Body of pancreas (tissue), 4 donors: ENCODE measurements at regions not wholly inside any gene's neighbourhood (a gene's known extent, or its start where the extent isn't known, plus 50 kb on each side); places are given as distances from the start of the nearest gene placed in this dataset.

Experiments used
- ATAC-seq: fragments of 150-250 bp; one replicate; pipeline ENCODE4 v1.9.1; 2016
- DNase-seq, 4 donors: peaks; one replicate each; pipeline ENCODE4 v3.0.0-alpha.2; 2019
- H3K27ac ChIP-seq, 4 donors: fragments of 200-600 bp; sonication (generic); 1 replicate in 3 of 4; 2 replicates in 1 of 4; pipeline versions ENCODE4 v1.5.1 to v1.6.1; 2016 to 2019; ENCODE audit warnings: mild to moderate bottlenecking in 1 of 4, mixed read lengths in 1 of 4, moderate library complexity in 1 of 4
- H3K27me3 ChIP-seq, 2 donors: fragments of 200-600 bp; sonication (generic); one replicate each; pipeline ENCODE4 v1.6.0; 2016; ENCODE audit warnings: mild to moderate bottlenecking in 1 of 2
- H3K36me3 ChIP-seq, 2 donors: fragments of 200-600 bp; sonication (generic); replicated peaks in 1 of 2; 2 replicates each; pipeline ENCODE4 v1.5.1; 2016; ENCODE audit warnings: low read depth in 2 of 2; ENCODE audit not compliant: insufficient read depth in 1 of 2
- H3K4me1 ChIP-seq: fragments of 200-600 bp; sonication (generic); one replicate; pipeline ENCODE4 v1.6.0; 2016
- H3K4me3 ChIP-seq, 2 donors: fragments of 200-600 bp; sonication (generic); 1 replicate in 1 of 2; 2 replicates in 1 of 2; pipeline ENCODE4 v1.5.1; 2016 to 2019
- H3K9me3 ChIP-seq, 3 donors: fragments of 200-600 bp; sonication (generic); 1 replicate in 2 of 3; 2 replicates in 1 of 3; pipeline ENCODE4 v1.5.1; 2016
- POLR2A ChIP-seq, 3 donors: fragments of 450-650 bp; IDR thresholded peaks; one replicate each; pipeline ENCODE4 v1.6.1; 2016; ENCODE audit warnings: antibody characterized with exemption in 3 of 3, mild to moderate bottlenecking in 2 of 3
- WGBS, 2 donors: methylation state at CpG; one replicate each; pipeline ENCODE4 v1.1.5; 2017; 5-methylcytosine and 5-hydroxymethylcytosine counted together
- intact Hi-C: fragments of 100-400 bp; cut with DNase I; formaldehyde crosslinking; loops from one replicate; pipeline ENCODE4 v1.15.1; 2023
- TF ChIP-seq, protein P1 (sequence below), 7 experiments: fragments of 450-650 bp in 4 of 7; fragments of 200-600 bp in 3 of 7; sonication (generic) in 3 of 7; IDR thresholded peaks; one replicate each; pipeline ENCODE4 v1.5.1; 2016 to 2019; ENCODE audit warnings: antibody characterized with exemption in 7 of 7

DNA sequence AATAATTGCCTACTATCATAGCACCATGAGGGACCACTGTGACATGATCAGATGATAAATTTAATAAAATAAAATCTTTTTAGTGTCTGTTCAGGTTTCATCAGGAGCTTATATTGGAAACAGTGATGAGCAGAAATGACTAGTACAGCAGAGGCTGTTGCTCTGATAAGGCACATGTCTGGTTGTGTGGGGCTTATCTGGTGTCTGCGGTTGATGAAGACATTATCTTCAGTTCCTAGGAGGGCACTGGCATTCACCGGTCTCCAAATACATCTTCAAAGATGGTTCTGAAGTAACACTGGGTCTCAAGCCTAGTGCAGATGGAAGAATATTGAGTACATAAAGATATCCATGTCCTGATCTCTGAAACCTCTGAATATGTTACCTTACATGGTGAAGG is 125.3 kb downstream of the SUCNR1 start:
- intact Hi-C loops = no loop called here
- no peak for ATAC-seq
- no peaks in the 10 kb centered on the region for H3K36me3 ChIP-seq

DNA sequence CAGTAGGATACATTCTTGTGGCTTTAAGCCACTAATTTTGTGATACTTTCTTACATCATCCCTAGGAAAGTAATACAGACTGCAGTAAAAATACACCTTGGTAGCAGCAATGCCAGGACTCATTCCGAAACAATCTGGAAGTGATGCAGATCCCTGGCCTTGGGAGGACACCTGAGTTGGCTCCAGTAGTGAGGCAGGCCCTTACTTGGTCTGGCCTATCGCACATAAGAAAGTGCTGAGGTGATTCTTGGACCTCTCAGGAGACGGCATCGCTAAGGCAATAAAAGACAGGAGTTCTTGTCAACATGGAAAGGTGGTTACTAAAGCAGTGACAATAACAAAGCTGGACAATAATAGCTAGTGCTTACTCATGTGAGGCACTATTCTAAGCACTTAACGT is 126.5 kb downstream of the SUCNR1 start:
- 88 to 91% methylated on average over 5 of the region's 5 CpGs for WGBS, 2 donors
- no peak for TF ChIP-seq POLR2A (IDR thresholded peaks at IDR 0.05)
- TF ChIP-seq, protein P1, sequence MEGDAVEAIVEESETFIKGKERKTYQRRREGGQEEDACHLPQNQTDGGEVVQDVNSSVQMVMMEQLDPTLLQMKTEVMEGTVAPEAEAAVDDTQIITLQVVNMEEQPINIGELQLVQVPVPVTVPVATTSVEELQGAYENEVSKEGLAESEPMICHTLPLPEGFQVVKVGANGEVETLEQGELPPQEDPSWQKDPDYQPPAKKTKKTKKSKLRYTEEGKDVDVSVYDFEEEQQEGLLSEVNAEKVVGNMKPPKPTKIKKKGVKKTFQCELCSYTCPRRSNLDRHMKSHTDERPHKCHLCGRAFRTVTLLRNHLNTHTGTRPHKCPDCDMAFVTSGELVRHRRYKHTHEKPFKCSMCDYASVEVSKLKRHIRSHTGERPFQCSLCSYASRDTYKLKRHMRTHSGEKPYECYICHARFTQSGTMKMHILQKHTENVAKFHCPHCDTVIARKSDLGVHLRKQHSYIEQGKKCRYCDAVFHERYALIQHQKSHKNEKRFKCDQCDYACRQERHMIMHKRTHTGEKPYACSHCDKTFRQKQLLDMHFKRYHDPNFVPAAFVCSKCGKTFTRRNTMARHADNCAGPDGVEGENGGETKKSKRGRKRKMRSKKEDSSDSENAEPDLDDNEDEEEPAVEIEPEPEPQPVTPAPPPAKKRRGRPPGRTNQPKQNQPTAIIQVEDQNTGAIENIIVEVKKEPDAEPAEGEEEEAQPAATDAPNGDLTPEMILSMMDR (IDR thresholded peaks at IDR 0.05) = no peak
- Histone ChIP-seq H3K27me3 (no peaks in the 10 kb centered on the region), H3K4me3 (no peak overlapping the region), H3K4me1 (no peaks in the 10 kb centered on the region), H3K9me3 (no peaks in the 10 kb centered on the region), H3K36me3 (no peaks in the 10 kb centered on the region), H3K27ac (no peak overlapping the region)
- no peak for ATAC-seq
- intact Hi-C loops = no loop called here
- DNase-seq = no peak

More for the DNA sequence above, 125.3 kb downstream of the SUCNR1 start:
- no peak for DNase-seq
- Histone ChIP-seq H3K27ac (no peak overlapping the region), H3K4me1 (no peaks in the 10 kb centered on the region), H3K27me3 (no peaks in the 10 kb centered on the region), H3K4me3 (no peak overlapping the region), H3K9me3 (no peaks in the 10 kb centered on the region)
- WGBS, 2 donors = 78 to 89% methylated on average over 2 of the region's 2 CpGs
- TF ChIP-seq POLR2A (IDR thresholded peaks at IDR 0.05) = no peak
- TF ChIP-seq, protein P1 (IDR thresholded peaks at IDR 0.05) = no peak

DNA sequence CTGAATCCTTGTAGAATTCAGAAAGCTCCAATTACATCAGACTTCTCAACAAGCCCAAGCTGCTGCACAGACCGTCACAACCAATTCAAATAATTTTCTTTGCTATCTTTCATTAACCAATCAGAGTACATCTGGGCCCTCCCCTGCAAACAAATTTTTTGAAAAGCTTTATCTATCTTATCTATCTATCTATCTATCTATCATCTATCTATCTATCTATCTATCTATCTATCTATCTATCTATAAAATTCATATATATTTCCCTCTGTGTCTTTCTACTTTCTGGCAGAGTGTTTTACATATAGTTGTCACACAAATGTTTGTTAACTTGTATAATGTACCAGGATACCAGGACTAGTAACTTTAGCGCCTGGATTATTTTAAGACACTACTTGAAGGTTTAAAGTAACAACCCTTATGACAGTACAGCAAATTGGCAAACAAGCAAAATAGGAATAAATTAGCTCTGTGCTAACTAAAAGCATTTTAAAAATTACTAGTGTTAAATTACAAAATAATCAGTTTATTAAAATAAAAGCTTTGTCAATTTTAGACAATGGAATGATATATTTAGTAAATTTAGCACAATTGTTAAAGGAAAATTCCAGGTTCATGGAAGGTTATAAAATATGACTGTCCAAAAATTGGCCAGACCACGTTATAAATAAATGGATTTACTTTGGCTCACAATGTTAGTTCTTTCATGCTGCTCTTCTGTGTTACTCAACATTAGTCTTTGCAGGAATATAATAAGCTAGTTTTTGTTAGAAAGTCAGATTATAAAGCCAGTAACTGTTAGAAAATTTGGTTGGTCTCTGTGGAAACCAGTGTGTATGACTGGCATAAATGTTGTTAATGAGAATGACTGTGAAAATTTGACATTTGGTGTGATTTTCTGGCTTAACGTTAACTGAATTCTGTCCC is 138.6 kb downstream of the SUCNR1 start:
- Histone ChIP-seq H3K27me3 (no peaks in the 10 kb centered on the region), H3K4me3 (no peak overlapping the region), H3K9me3 (no peaks in the 10 kb centered on the region), H3K36me3 (no peaks in the 10 kb centered on the region), H3K27ac (no peak overlapping the region), H3K4me1 (no peaks in the 10 kb centered on the region)
- WGBS, 2 donors = 66 to 74% methylated on average over 4 of the region's 4 CpGs
- TF ChIP-seq, protein P1 (IDR thresholded peaks at IDR 0.05) = no peak
- no peak for TF ChIP-seq POLR2A (IDR thresholded peaks at IDR 0.05)
- no peak for ATAC-seq
- DNase-seq = no peak
- intact Hi-C loops = no loop called here

DNA sequence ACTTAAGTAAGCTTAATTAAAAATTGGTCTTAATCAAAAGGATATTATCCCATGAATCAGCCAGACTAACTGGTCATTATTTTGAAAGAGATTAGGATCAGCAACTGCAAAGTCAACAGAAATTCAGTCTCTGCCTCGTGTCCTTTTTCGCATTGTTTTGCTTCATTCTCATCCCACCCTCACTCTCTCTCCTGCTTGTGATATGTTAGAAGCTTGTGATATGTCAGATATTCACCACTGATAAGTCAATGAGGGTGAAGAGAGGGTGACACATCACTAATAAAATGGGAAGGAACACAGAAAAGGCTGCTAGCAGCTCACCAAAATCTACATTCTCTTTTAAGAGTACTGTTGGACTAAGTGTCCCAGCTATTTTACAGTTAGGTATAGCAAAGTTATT is 146.1 kb downstream of the SUCNR1 start:
- H3K27ac ChIP-seq = no peak overlapping the region
- TF ChIP-seq POLR2A (IDR thresholded peaks at IDR 0.05) = no peak
- TF ChIP-seq, protein P1 (IDR thresholded peaks at IDR 0.05) = no peak
- WGBS, 2 donors = 42 to 48% methylated on average over 2 of the region's 2 CpGs
- intact Hi-C loops = no loop called here
- H3K27me3 ChIP-seq = no peaks in the 10 kb centered on the region
- no peaks in the 10 kb centered on the region for H3K36me3 ChIP-seq
- ATAC-seq = no peak
- H3K4me3 ChIP-seq = no peak overlapping the region
- no peaks in the 10 kb centered on the region for H3K4me1 ChIP-seq
- no peak for DNase-seq
- H3K9me3 ChIP-seq = no peaks in the 10 kb centered on the region
